ENCODE measurements at regions not wholly inside any gene's neighbourhood (a gene's known extent, or its start where the extent isn't known, plus 50 kb on each side); places are given as distances from the start of the nearest gene placed in this dataset.

GRCh38 chr22:49483281-49483870, 344.3 kb downstream of the BRD1 start:
- no peak for DNase-seq (ENCODE audit: low read depth)

GRCh38 chr22:49482811-49483210, 344.9 kb downstream of the BRD1 start:
- DNase-seq (ENCODE audit: low read depth): no peak

DNA sequence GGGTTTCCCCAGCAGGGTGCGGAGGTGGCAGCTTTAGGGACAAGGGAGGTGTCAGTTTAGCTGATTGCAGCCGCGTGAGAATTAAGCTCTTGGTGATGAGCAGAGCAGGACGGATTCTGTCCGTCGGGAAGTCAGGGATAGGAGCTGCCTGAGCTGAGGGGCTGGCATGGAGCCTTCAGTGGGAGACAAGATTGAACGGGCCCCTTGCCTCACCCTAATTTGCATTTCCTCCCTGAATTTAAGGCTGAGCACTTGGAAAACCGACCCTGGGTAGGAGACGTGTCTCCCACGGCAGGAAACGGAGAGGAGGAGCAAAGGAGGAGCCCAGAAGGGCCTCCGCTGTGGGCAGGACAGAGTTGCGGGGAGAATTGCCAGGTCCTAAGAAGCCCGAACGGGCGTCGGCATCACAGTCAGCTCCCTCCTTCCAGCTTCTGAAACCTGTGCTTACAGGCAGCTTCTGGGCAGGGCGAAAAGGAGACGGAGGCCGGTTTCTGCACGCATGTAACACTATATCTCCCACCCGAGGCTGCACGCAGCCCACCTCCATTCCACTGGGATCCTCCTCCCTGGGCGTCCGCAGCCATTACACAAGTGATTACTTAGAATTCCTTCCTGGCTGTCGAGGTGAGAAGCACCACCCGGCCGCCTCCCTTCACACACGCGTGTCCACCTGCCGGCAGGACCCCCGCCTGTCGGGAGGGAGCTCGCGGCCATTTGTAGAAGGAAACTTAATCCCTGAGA, 345.8 kb downstream of the BRD1 start:
- DNase-seq (ENCODE audit: low read depth): no peak

DNA sequence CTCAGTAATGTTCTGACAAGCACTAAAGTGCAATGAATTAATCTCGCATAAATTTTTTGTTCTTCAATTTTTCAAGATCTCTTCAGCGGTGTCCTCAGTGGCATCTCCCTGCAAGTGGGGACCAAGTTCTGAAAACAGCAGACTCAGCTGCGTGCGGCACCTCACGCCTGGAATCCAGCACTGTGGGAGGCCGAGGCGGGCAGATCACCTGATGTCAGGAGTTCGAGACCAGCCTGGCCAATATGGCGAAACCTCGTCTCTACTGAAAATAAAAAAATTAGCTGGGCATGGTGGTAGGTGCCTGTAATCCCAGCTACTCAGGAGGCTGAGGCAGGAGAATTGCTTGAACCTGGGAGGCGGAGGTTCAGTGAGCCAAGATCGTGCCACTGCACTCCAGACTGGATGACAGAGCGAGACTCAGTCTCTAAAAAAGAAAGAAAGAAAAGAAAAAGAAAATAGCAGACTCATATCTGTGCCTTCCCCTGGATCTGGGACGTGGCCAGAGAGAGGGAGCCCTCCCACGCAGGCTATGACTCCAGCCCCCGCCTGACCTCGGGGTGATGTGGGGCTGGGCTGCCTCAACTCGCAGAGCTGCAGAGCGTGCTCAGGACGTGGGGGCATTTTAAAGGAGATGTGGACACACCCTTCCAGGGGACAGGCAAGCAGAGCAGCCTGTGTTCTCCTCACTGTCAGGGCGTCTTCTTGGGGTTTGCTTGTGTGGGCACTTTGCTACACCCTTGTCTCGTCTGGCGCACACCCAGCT, 346.6 kb downstream of the BRD1 start:
- no peak for DNase-seq (ENCODE audit: low read depth)

DNA sequence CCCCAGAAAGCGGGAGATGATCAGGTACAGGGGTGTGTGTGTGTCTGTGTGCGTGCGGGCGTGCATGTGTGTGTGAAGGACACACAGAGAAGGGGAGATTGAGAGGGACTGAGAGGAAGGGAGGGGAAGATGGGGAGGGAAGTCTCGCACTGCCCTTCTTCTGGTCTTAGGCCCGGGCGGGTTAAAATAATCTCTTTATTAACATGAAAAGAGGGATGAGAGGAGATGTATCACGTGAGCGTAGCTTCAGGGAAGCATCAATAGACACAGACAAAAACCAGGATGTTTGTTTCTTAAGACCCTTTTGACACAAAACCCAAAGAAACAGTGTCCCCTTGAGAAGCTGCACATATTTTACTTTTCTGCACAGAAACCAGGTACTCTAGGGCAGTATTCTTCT, 347.3 kb downstream of the BRD1 start:
- no peak for DNase-seq (ENCODE audit: low read depth)

DNA sequence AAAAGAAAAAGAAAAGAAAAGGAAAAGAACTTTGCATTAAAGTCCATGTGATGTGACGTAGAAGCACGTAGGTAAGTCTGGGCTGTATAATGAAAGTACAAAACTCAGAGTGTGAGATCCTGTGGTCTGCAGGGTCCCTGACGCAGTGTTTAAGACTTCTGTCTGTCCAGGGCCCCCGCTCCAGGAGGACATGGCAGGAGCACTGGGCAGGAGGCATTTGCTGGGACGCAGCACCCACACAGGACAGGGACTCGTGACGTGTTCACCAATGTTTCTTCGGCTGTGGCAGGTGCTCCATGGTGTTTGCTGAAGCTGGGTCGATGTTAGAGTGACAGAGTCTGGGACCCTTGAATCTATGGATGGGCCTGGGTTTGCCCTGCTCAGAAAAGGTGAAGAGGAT, 348.1 kb downstream of the BRD1 start:
- no peak for DNase-seq (ENCODE audit: low read depth)

DNA sequence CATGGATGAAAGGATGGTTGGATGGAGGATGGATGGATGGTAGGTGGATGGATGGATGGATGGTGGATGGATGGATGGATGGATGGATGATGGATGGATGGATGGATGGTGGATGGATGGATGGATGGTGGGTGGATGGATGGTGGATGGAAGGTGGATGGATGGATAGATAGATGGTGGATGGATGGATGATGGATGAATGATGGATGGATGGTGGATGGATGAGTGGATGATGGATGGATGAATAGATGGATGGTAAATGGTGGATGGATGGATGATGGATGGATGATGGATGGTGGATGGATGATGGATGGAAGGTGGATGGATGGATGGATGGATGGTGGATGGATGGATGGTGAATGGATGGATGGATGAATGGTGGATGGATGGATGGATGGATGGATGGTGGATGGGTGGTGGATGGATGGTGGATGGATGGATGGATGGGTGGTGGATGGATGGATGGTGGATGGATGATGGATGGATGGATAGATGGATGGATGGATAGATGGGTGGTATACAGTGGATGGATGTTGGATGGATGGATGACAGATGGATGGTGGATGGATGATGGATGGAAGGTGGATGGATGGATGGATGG, 350.8 kb downstream of the BRD1 start:
- DNase-seq (ENCODE audit: low read depth): no peak

- DNase-seq (ENCODE audit: low read depth): no peak
Measured at GRCh38 chr22:49476176-49476575, 351.5 kb downstream of the BRD1 start.

DNA sequence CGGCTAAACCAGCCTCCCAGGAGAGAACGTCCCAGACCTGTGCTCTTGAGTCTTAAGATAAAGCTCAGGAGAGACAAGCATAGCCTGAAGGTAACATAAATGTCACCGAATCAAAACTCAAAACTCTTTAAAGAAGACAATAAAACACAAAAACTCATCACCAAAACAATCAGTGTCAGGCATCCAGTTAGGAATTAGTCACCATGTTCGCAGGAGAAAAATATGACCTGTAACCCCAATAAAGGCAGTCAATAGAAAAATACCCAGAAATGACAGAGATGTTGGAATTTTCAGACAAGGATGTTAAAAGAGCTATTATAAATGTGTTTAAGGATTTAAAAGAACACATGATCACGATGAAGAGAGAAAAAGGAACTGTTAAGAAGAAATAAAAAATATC, 352.4 kb downstream of the BRD1 start:
- no peak for DNase-seq (ENCODE audit: low read depth)

DNA sequence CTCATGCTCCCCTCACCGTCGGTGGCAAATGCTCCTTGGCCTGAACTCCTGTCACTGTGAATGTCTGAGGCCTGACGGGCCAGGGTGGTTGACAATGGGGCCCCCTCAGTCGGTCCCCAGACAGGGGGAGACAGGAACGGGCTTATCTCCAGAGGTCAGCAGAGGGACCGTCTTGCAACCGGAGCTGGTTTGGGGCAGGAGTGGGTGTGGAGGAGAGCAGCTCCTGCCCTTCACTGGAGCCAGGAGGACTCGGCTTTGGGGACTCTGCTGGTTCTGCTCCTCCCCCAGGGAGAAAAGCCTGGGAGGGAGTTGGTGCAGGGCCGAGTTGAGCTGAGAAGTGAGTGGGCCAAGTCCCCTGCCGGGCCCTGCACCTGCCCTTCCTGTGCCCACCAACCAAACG, 354.4 kb downstream of the BRD1 start:
- no peak for DNase-seq (ENCODE audit: low read depth)

- no peak for DNase-seq (ENCODE audit: low read depth)
Measured at GRCh38 chr22:49470741-49471503, 356.8 kb downstream of the BRD1 start.

DNA sequence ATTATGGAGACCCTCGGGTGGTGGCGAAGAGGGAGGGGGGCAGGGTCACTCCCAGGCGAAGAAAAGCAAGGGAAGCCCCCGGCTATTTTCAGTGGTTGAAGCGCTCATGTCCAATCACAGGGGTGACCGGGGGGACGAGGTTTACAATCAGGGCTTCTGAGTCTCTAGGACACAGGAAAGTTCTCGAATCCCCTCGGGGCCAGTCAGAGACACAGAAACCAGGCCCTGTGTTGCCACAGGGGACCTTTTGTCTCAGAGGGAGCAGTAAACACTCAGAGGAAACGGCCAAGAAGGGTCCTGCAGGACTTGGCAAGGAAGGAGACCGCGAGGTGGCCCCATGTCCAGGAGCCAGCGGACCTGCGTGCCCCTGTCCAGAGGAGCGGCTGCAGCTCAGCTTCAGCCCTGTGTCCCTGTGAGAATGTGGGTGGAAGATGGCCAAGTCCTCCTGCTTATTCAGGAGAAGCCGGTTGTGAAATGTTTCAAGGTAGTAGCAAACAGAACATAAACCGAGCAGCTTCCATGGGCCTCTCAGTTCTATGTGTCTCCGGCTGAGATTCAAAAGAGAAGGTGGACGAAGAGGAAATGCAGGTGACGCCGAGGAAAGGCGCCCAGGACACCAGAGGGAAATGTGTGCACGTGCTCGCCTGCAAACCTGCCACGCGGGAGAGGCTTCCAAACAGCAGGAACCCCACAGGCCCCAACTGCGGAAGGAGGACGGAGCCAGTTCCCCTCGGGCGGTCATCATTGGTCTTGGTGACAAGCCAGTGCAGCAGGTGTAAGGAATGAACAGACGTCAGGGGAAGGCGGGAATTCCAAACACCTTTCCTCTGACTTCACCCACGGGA, 357.6 kb downstream of the BRD1 start:
- no peak for DNase-seq (ENCODE audit: low read depth)

- DNase-seq (ENCODE audit: low read depth): no peak
Measured at GRCh38 chr22:49468487-49469198, 359.0 kb downstream of the BRD1 start.

- no peak for DNase-seq (ENCODE audit: low read depth)
Measured at GRCh38 chr22:49466878-49467595, 360.6 kb downstream of the BRD1 start.

DNA sequence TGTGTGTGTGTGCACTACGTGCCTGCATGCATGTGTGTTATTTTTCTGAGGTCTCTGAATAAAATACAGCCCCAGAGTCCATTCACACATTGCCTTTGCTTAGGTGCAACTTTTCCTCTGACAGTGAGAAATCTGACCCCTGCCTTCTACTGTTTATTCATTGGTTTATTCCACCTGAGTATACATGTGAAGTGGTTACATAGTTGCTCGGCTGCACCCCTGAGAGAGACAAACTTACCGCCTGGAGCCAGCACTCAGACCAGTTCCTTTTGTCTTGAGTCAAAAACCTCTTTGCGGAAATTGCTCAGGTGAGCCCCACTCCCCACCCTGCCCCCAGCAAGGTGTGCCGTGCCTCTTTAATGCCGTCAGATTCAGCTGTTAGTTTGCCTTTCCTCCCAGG, 363.6 kb downstream of the BRD1 start:
- no peak for DNase-seq (ENCODE audit: low read depth)

DNA sequence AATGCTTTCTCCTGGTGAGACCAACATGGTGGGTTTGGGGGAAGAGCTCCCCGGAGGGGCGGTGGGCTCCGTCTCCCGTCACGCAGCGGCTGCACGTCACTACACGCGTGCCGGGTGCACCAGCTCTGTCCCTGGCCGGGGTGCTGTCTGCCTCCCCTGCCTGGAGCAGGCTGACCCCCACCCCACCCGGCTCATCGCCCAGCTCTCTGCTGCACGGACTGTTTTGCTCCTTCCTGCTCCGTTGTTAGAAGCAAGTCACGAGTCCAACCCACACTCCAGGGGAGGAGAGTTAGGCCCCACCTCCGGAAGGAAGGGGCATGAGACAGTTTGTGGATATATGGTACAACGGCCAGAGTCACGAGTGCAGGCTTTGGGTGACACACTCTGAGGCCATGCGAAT, 364.9 kb downstream of the BRD1 start:
- no peak for DNase-seq (ENCODE audit: low read depth)

DNA sequence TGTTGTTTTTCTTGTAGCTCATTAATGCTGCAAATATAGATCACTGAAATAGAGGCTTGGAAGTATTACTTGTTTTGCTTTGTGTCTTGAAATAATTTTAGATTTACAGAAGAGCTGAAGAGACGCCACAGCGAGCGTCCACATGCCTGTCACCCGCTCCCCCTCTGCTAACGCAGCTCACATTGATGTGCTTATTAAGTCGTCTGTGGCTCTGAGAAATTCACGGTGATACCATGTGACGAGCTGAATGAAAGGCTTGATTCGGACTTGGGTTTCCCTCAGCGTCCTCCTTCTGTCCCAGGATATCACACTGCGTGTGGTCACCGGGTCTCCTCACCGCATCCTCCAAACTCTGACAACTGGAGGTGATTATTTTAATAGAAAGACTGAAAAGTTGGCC, 365.4 kb downstream of the BRD1 start:
- no peak for DNase-seq (ENCODE audit: low read depth)

DNA sequence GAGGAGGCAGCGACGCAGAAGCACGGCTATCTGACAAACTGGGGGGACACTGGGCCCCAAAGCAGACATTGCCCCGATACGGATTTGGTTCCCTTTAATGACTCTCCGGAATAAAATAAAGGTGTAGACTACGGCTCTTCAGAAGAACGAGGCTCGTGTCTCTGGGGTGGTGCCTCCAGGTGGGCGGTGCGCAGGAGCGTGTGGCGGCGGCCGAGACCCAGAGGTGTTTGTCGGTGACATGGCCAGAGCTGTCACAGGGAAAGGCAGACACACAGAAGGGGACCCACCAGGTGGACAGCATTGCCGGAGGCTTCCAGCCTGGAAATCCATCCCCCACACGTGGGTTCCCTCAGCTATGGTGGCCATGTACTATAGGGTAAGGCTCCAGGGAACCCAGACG, 366.0 kb downstream of the BRD1 start:
- no peak for DNase-seq (ENCODE audit: low read depth)

DNA sequence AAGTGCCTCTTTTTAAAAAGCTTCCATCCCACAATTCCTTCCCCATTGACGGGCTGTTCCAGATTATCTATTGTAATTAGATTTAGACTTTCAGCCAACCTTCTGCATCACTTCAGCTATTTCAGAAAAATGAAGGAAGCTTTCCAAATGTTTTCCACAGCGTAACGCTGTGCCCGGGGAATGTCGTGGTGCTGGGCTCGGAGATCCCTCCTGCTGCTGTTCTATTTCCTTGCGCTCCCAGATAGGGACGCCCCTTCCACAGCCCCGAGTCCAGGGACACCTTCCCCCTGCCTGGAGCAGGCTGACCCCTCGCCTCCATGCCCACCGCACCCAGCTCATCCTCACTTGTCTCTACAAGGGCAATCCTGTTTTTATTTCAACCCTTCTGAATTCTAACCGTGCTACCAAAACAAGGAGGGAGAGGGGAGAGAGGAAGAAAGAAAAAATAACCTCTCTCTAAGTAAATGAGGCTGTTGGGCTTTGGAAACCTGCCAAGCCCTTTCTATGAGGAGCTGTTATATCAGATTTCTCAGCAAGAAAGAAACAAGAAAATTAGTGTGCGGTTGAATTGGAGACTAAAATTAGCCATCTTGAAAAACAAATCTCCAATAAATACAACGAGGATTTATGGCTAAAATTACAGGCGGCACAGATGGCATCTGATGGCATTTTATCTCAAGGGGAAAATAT, 366.9 kb downstream of the BRD1 start:
- DNase-seq (ENCODE audit: low read depth): no peak
